Jurkat, Clone E6-1 (cell line): ENCODE measurements at regions not wholly inside any gene's neighbourhood (a gene's known extent, or its start where the extent isn't known, plus 50 kb on each side); places are given as distances from the start of the nearest gene placed in this dataset.
"Not testable (repeated sequence)": the region's sequence is repeated elsewhere in the genome, so short reads cannot be mapped to it uniquely, and the experiment has no call there.

Experiments used
- DNase-seq: peaks from one replicate; pipeline ENCODE4 v3.0.0-alpha.2; 2011; ENCODE audit warnings: low read depth, low spot score
- H3K4me3 ChIP-seq: 2 replicates; pipeline ENCODE4 v1.5.1; 2011; ENCODE audit warnings: mild to moderate bottlenecking, low read length, control low read depth, moderate library complexity

DNA sequence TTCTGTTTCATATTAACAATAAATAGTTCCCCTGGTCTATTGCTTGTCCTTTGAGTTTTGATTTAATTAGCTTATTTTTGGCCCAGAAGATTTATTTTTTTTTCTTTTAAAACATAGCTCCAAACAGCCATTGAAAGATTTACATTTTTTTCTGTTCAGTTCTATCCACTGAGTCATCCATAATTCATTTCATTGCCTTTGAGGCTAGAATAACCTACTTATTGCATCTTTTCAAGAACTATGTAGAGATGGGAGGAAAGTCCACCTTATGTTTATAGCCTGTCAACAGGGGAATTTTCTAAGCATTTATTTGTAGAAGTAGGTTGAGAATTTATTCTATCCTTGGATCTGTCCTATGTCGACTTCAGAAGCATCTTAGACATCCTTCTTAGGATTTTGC is 53.4 kb upstream of the CHD2 start:
- no peak for DNase-seq
- H3K4me3 ChIP-seq: no peak overlapping the region

DNA sequence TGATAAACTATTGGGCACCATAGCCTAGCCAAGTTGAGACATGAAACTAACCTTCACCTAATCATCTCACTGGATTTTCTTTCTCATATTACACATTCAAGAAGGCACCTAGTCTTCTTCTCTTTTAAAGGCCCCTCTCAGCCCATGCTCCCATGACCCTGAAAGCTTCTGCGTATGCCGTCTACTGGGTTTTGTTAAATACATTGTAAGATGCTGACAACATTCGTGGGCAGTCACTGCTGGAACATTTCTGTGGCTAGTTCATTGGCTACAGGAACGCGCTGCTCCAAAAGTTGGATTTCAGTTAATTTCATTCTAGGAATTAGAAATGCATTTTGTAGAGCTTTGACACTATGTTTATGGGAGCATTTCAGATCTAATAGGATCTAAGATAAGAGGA is 52.3 kb upstream of the CHD2 start:
- DNase-seq: no peak
- H3K4me3 ChIP-seq: no peak overlapping the region

DNA sequence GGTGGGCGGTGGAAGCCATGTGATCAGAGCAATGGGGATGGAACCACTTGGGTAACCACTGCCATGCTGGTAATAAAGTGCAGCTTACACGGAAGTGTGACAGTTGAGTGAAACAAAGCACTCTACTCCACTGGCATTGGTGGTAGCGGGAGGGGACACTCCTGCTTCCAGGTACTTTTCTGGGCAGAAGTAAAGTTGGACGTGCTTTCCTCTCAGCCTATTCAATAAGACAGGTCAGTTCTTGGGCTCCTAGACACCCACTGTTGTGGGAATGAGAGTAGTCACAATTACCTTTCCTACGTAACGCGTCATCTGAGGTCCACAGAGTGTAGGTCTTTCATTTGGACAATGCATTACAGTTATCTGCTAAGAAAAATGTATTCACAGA is 51.7 kb upstream of the CHD2 start:
- no peak for DNase-seq
- no peak overlapping the region for H3K4me3 ChIP-seq

DNA sequence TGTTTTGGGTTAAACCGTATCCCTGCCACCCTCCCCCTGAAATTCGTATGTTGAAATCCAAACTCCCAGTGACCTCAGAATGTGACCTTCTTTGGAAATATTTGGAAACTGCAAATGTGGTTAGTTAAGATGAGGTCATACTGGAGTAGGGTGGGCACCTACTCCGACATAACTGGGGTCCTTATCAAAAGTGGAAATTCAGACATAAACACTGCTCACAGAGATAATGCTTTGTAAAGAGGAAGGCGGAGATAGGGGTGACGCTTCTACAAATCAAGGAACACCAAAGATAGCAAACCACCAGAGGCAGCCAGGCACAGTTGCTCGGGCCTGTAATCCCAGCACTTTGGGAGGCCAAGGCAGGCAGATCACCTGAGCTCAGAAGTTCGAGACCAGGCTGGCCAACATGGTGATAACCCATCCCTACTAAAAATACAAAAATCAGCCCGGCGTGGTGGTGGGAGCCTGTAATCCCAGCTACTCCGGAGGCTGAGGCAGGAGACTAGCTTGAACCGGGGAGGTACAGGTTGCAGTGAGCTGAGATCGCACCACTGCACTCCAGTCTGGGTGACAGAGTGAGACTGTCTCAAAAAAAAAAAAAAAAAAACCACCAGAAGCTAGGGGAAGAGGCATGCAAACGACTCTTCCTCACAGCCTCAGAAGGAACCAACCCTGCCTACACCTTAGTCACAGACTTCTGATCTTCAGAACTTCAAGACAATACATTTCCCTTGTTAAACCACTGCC is 51.1 kb upstream of the CHD2 start:
- H3K4me3 ChIP-seq: no peak overlapping the region
- peak; percentile 73 for DNase-seq

DNA sequence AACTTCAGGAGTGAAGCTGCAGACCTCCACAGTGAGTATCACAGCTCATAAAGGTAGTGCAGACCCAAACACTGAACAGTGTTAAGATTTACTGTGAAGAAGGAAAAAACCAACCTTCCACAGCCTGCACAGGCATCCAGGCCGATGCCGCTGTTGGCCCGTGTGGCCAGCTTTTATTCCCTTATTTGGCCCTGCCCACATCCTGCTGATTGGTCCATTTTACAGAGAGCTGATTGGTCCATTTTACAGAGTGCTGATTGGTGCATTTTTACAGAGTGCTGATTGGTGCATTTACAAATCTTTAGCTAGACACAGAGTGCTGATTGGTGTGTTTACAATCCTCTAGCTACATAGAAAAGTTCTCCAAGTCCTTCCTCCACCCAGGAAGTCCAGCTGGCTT is 49.9 kb upstream of the CHD2 start:
- H3K4me3 ChIP-seq, DNase-seq: not testable (repeated sequence)
